GM12878 (cell line): ENCODE measurements at regions not wholly inside any gene's neighbourhood (a gene's known extent, or its start where the extent isn't known, plus 50 kb on each side); places are given as distances from the start of the nearest gene placed in this dataset.

ENCODE experiments used
- CBX5 ChIP-seq: sonication (generic); IDR thresholded peaks from 2 replicates; pipeline ENCODE4 v1.6.1; 2016; ENCODE audit warnings: low read depth, moderate library complexity, mild to moderate bottlenecking, inconsistent platforms
- DPF2 ChIP-seq: fragments of 450-650 bp; IDR thresholded peaks from 2 replicates; pipeline ENCODE4 v1.6.1; 2017; ENCODE audit warnings: mild to moderate bottlenecking
- FOS ChIP-seq: IDR thresholded peaks from 3 replicates; pipeline ENCODE4 v1.6.1; 2011; ENCODE audit warnings: borderline replicate concordance; ENCODE audit not compliant: insufficient read length; ENCODE audit errors: extremely low read depth
- JUNB ChIP-seq: IDR thresholded peaks from 2 replicates; pipeline ENCODE4 v1.6.1; 2016; ENCODE audit warnings: antibody characterized with exemption, mild to moderate bottlenecking
- KAT2A ChIP-seq: conservative IDR thresholded peaks from 2 replicates; pipeline ENCODE4 v1.6.1; 2011; ENCODE audit warnings: low read depth, low read length; ENCODE audit not compliant: control insufficient read depth
- MXI1 ChIP-seq: fragments of 150-350 bp; IDR thresholded peaks from 2 replicates; pipeline ENCODE4 v1.6.1; 2011; ENCODE audit warnings: low read depth, mild to moderate bottlenecking, inconsistent platforms, low read length, improper control_type of control experiment
- NFIC ChIP-seq: IDR thresholded peaks from 2 replicates; pipeline ENCODE4 v1.6.1; 2012; ENCODE audit warnings: low read depth, mild to moderate bottlenecking, inconsistent platforms, low read length, moderate library complexity
- YY1 ChIP-seq: IDR thresholded peaks from 2 replicates; pipeline ENCODE4 v1.6.1; 2011; ENCODE audit warnings: low read depth, mild to moderate bottlenecking, low read length
- ZNF274 ChIP-seq: IDR thresholded peaks from one replicate; pipeline ENCODE4 v1.8.0; 2011; ENCODE audit not compliant: insufficient read length, insufficient read depth
- TF ChIP-seq, protein P1 (sequence below), 3 experiments: IDR thresholded peaks in 2 of 3; conservative IDR thresholded peaks in 1 of 3; 2 replicates each; pipeline ENCODE4 v1.5.1; 2011; ENCODE audit warnings: low read depth in 3 of 3, low read length in 3 of 3, mild to moderate bottlenecking in 3 of 3, control low read depth in 2 of 3, moderate library complexity in 2 of 3, inconsistent platforms in 1 of 3, mixed read lengths in 1 of 3; ENCODE audit not compliant: control insufficient read depth in 2 of 3, insufficient read depth in 1 of 3; ENCODE audit errors: extremely low read depth in 1 of 3
- TF ChIP-seq, protein P2 (sequence below): fragments of 450-650 bp; IDR thresholded peaks from 2 replicates; pipeline ENCODE4 v1.6.1; 2017; ENCODE audit warnings: mild to moderate bottlenecking, moderate library complexity

DNA sequence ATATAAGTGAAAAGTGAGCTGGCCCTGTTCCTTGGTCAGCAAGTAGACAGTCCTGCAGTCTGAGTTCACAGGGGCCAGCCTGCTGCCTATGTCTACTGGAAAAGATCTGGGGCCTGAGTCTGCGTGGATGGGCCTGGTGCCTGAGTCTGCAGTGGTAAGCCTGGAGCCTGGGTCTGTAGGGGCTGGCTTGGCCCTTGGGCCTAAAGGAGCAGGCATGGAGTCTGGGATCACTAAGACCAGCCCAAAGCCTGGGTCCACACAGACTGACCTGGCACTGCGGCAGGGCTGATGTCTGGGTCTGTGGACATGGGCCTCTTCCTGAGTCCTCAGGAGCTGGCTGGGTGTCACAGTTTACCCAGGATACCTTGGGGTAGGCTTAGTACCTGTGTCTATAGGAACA is 95.4 kb downstream of the KLHL28 start:
- TF ChIP-seq YY1 (no peak), FOS (no peak), CBX5 (no peak), NFIC (no peak), DPF2 (no peak), ZNF274 (no peak), JUNB (no peak), KAT2A (no peak), MXI1 (no peak)
- TF ChIP-seq, protein P1, sequence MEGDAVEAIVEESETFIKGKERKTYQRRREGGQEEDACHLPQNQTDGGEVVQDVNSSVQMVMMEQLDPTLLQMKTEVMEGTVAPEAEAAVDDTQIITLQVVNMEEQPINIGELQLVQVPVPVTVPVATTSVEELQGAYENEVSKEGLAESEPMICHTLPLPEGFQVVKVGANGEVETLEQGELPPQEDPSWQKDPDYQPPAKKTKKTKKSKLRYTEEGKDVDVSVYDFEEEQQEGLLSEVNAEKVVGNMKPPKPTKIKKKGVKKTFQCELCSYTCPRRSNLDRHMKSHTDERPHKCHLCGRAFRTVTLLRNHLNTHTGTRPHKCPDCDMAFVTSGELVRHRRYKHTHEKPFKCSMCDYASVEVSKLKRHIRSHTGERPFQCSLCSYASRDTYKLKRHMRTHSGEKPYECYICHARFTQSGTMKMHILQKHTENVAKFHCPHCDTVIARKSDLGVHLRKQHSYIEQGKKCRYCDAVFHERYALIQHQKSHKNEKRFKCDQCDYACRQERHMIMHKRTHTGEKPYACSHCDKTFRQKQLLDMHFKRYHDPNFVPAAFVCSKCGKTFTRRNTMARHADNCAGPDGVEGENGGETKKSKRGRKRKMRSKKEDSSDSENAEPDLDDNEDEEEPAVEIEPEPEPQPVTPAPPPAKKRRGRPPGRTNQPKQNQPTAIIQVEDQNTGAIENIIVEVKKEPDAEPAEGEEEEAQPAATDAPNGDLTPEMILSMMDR (IDR thresholded peaks at IDR 0.05 in 2 of 3, conservative IDR thresholded peaks at IDR 0.05 in 1 of 3; ENCODE audit: control insufficient read depth in 2 of 3, extremely low read depth in 1 of 3, insufficient read depth in 1 of 3, low read depth in 3 of 3, low read length in 3 of 3), result no peak
- TF ChIP-seq, protein P2, sequence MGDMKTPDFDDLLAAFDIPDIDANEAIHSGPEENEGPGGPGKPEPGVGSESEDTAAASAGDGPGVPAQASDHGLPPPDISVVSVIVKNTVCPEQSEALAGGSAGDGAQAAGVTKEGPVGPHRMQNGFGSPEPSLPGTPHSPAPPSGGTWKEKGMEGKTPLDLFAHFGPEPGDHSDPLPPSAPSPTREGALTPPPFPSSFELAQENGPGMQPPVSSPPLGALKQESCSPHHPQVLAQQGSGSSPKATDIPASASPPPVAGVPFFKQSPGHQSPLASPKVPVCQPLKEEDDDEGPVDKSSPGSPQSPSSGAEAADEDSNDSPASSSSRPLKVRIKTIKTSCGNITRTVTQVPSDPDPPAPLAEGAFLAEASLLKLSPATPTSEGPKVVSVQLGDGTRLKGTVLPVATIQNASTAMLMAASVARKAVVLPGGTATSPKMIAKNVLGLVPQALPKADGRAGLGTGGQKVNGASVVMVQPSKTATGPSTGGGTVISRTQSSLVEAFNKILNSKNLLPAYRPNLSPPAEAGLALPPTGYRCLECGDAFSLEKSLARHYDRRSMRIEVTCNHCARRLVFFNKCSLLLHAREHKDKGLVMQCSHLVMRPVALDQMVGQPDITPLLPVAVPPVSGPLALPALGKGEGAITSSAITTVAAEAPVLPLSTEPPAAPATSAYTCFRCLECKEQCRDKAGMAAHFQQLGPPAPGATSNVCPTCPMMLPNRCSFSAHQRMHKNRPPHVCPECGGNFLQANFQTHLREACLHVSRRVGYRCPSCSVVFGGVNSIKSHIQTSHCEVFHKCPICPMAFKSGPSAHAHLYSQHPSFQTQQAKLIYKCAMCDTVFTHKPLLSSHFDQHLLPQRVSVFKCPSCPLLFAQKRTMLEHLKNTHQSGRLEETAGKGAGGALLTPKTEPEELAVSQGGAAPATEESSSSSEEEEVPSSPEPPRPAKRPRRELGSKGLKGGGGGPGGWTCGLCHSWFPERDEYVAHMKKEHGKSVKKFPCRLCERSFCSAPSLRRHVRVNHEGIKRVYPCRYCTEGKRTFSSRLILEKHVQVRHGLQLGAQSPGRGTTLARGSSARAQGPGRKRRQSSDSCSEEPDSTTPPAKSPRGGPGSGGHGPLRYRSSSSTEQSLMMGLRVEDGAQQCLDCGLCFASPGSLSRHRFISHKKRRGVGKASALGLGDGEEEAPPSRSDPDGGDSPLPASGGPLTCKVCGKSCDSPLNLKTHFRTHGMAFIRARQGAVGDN, result no peak
